22Rv1 (cell line): ENCODE measurements at regions not wholly inside any gene's neighbourhood (a gene's known extent, or its start where the extent isn't known, plus 50 kb on each side); places are given as distances from the start of the nearest gene placed in this dataset.
"Not testable (repeated sequence)": the region's sequence is repeated elsewhere in the genome, so short reads cannot be mapped to it uniquely, and the experiment has no call there.

ENCODE experiments used
- ZFX ChIP-seq: fragments of 450-650 bp; IDR thresholded peaks from 2 replicates; pipeline ENCODE4 v1.6.1; 2017; ENCODE audit warnings: antibody characterized with exemption, borderline replicate concordance
- TF ChIP-seq, protein P1 (sequence below): fragments of 450-650 bp; IDR thresholded peaks from 2 replicates; pipeline ENCODE4 v1.5.1; 2017; ENCODE audit warnings: mild to moderate bottlenecking

DNA sequence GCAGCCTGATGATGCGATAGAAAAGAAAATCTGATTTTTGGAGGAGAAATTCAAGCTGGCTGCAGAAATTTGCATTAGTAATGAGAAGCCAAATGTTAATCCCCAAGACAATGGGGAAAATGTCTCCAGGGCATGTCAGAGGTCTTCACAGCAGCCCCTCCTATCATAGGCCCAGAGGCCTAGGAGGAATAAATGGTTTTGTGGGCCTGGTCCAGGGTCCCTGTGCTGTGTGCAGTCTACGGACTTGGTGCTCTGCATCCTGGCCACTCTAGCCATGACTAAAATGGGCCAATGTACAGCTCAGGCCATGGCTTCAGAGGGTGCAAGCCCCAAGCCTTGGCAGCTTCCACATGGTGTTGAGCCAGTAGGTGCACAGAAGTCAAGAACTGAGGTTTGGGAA is 303.8 kb upstream of the SEMA3C start:
- TF ChIP-seq, protein P1, sequence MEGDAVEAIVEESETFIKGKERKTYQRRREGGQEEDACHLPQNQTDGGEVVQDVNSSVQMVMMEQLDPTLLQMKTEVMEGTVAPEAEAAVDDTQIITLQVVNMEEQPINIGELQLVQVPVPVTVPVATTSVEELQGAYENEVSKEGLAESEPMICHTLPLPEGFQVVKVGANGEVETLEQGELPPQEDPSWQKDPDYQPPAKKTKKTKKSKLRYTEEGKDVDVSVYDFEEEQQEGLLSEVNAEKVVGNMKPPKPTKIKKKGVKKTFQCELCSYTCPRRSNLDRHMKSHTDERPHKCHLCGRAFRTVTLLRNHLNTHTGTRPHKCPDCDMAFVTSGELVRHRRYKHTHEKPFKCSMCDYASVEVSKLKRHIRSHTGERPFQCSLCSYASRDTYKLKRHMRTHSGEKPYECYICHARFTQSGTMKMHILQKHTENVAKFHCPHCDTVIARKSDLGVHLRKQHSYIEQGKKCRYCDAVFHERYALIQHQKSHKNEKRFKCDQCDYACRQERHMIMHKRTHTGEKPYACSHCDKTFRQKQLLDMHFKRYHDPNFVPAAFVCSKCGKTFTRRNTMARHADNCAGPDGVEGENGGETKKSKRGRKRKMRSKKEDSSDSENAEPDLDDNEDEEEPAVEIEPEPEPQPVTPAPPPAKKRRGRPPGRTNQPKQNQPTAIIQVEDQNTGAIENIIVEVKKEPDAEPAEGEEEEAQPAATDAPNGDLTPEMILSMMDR: not testable (repeated sequence)
- TF ChIP-seq ZFX: not testable (repeated sequence)
